Tibial nerve (tissue), 4 donors: ENCODE measurements at regions not wholly inside any gene's neighbourhood (a gene's known extent, or its start where the extent isn't known, plus 50 kb on each side); places are given as distances from the start of the nearest gene placed in this dataset.

Source experiments
- DNase-seq, 2 donors: peaks; one replicate each; pipeline ENCODE4 v3.0.0-alpha.2; 2019; ENCODE audit warnings: low spot score in 2 of 2
- H3K27ac ChIP-seq, 4 donors: fragments of 200-600 bp; sonication (generic) in 3 of 4; one replicate each; pipeline ENCODE4 v1.5.1; 2017 to 2019; ENCODE audit warnings: mild to moderate bottlenecking in 1 of 4
- H3K27me3 ChIP-seq, 2 donors: fragments of 200-600 bp; sonication (generic) in 1 of 2; one replicate each; pipeline versions ENCODE4 v1.5.1 to v1.6.0; 2017 to 2019
- H3K36me3 ChIP-seq, 3 donors: fragments of 200-600 bp; sonication (generic); one replicate each; pipeline ENCODE4 v1.5.1; 2018 to 2019
- H3K4me1 ChIP-seq, 4 donors: fragments of 200-600 bp; sonication (generic) in 3 of 4; one replicate each; pipeline ENCODE4 v1.5.1; 2017 to 2019
- H3K4me3 ChIP-seq, 4 donors: fragments of 200-600 bp; sonication (generic) in 3 of 4; one replicate each; pipeline ENCODE4 v1.5.1; 2017 to 2019; ENCODE audit warnings: mild to moderate bottlenecking in 1 of 4, moderate library complexity in 1 of 4
- H3K9me3 ChIP-seq, 4 donors: fragments of 200-600 bp; sonication (generic) in 3 of 4; one replicate each; pipeline ENCODE4 v1.5.1; 2017 to 2019
- CTCF ChIP-seq, 5 experiments: fragments of 200-600 bp in 3 of 5; fragments of 450-650 bp in 2 of 5; sonication (generic) in 3 of 5; IDR thresholded peaks; one replicate each; pipeline ENCODE4 v1.5.1; 2016 to 2019; ENCODE audit warnings: antibody characterized with exemption in 5 of 5, mild to moderate bottlenecking in 3 of 5, moderate library complexity in 2 of 5
- EP300 ChIP-seq, 2 donors: sonication (generic); formaldehyde crosslinking; IDR thresholded peaks; one replicate each; pipeline ENCODE4 v1.6.1; 2017; ENCODE audit warnings: antibody characterized with exemption in 2 of 2, mild to moderate bottlenecking in 1 of 2
- POLR2A ChIP-seq, 2 donors: fragments of 450-650 bp; IDR thresholded peaks; one replicate each; pipeline ENCODE4 v1.6.1; 2017; ENCODE audit warnings: antibody characterized with exemption in 2 of 2, mild to moderate bottlenecking in 2 of 2, moderate library complexity in 2 of 2
- WGBS, 2 donors: methylation state at CpG; one replicate each; pipeline ENCODE4 v1.1.5; 2018; 5-methylcytosine and 5-hydroxymethylcytosine counted together

GRCh38 chrX:136933611-136934145 lies 53.2 kb upstream of the RBMX start:
- TF ChIP-seq EP300 (IDR thresholded peaks at IDR 0.05) (no peak), CTCF (IDR thresholded peaks at IDR 0.05) (no peak), POLR2A (IDR thresholded peaks at IDR 0.05) (no peak)
- H3K9me3 ChIP-seq: no peaks in the 10 kb centered on the region
- no peaks in the 10 kb centered on the region for H3K36me3 ChIP-seq
- H3K27me3 ChIP-seq: no peaks in the 10 kb centered on the region
- WGBS, 2 donors: 57 to 77% methylated on average over 13 of the region's 13 CpGs
- no peak for DNase-seq
- no peaks in the 10 kb centered on the region for H3K4me1 ChIP-seq
- no peak overlapping the region for H3K4me3 ChIP-seq
- H3K27ac ChIP-seq: no peak overlapping the region

DNA sequence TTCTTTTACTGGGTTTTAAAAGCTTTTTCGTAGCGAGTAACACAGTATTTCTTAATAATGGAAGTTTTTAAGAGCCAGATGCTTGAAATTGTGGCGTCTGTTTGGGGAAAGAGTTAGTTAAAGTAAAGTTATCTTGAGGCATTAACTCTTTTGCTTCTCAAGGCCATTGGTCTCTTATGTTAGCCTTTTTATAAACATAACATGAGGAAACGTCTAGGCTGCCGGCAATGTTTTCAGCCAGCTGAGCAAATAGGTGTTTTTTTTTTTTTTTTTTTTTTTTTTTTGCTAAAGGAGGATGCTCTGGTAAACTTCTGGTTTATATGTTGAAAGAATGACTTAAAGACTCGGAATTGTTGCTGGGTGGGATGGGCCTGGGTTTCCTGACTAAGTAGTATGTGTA lies 51.1 kb upstream of the RBMX start:
- no peak for DNase-seq
- whole genome bisulfite sequencing, 2 donors: 83 to 90% methylated on average over 6 of the region's 6 CpGs
- Histone ChIP-seq H3K4me1 (no peaks in the 10 kb centered on the region), H3K36me3 (no peaks in the 10 kb centered on the region), H3K27me3 (no peaks in the 10 kb centered on the region), H3K4me3 (no peak overlapping the region), H3K9me3 (no peaks in the 10 kb centered on the region), H3K27ac (no peak overlapping the region)
- TF ChIP-seq CTCF (IDR thresholded peaks at IDR 0.05): no peak
- TF ChIP-seq EP300 (IDR thresholded peaks at IDR 0.05): no peak
- no peak for TF ChIP-seq POLR2A (IDR thresholded peaks at IDR 0.05)
